Left ventricle myocardium inferior (tissue), 1 donor: ENCODE measurements at regions not wholly inside any gene's neighbourhood (a gene's known extent, or its start where the extent isn't known, plus 50 kb on each side); places are given as distances from the start of the nearest gene placed in this dataset.
"Not testable (repeated sequence)": the region's sequence is repeated elsewhere in the genome, so short reads cannot be mapped to it uniquely, and the experiment has no call there.

Experiments
- DNase-seq: peaks from one replicate; pipeline ENCODE4 v3.0.0-alpha.2; 2020
- H3K27ac ChIP-seq: fragments of 200-600 bp; replicated peaks from 2 replicates; pipeline ENCODE4 v1.8.0; 2021
- H3K27me3 ChIP-seq: fragments of 200-600 bp; 2 replicates; pipeline ENCODE4 v1.8.0; 2021; ENCODE audit warnings: low read depth
- H3K36me3 ChIP-seq: fragments of 200-600 bp; 2 replicates; pipeline ENCODE4 v1.8.0; 2021
- H3K4me1 ChIP-seq: fragments of 200-600 bp; 2 replicates; pipeline ENCODE4 v1.8.0; 2021
- H3K4me3 ChIP-seq: fragments of 200-600 bp; 2 replicates; pipeline ENCODE4 v1.8.0; 2021; ENCODE audit warnings: mild to moderate bottlenecking, moderate library complexity
- H3K9me3 ChIP-seq: fragments of 200-600 bp; replicated peaks from 2 replicates; pipeline ENCODE4 v1.8.0; 2021
- intact Hi-C: fragments of 100-400 bp; cut with micrococcal nuclease; formaldehyde crosslinking; loops from one replicate; pipeline ENCODE4 v1.11.0; 2022
- TF ChIP-seq, protein P1 (sequence below): fragments of 200-600 bp; IDR thresholded peaks from 2 replicates; pipeline ENCODE4 v1.8.0; 2021; ENCODE audit warnings: antibody characterized with exemption, mild to moderate bottlenecking, borderline replicate concordance
- donor health status: DM: no; HTN: yes; CAD: no; lungs with severe emphysema.

DNA sequence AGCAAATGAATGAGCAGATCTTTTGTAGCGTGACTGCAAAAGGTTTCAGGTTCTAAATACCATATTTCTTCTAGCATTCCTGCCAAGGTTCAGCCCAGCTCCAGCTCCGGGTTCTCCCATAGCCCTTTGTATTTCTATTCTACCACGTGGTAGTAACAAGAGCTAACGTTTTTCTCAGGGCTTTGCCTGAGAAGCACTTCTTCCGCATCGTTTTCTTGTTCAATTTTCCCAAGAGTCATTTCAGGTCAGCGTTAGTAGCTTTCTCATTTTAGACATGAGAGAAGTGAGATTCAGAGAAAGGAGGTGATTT is 120.1 kb upstream of the MYCN start:
- Histone ChIP-seq H3K9me3 (no peaks in the 10 kb centered on the region), H3K27ac (no peak overlapping the region), H3K4me3 (no peak overlapping the region), H3K4me1 (no peaks in the 10 kb centered on the region), H3K36me3 (no peaks in the 10 kb centered on the region), H3K27me3 (no peaks in the 10 kb centered on the region)
- intact Hi-C loops, result no loop called here
- TF ChIP-seq, protein P1, sequence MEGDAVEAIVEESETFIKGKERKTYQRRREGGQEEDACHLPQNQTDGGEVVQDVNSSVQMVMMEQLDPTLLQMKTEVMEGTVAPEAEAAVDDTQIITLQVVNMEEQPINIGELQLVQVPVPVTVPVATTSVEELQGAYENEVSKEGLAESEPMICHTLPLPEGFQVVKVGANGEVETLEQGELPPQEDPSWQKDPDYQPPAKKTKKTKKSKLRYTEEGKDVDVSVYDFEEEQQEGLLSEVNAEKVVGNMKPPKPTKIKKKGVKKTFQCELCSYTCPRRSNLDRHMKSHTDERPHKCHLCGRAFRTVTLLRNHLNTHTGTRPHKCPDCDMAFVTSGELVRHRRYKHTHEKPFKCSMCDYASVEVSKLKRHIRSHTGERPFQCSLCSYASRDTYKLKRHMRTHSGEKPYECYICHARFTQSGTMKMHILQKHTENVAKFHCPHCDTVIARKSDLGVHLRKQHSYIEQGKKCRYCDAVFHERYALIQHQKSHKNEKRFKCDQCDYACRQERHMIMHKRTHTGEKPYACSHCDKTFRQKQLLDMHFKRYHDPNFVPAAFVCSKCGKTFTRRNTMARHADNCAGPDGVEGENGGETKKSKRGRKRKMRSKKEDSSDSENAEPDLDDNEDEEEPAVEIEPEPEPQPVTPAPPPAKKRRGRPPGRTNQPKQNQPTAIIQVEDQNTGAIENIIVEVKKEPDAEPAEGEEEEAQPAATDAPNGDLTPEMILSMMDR, result no peak
- DNase-seq, result no peak

DNA sequence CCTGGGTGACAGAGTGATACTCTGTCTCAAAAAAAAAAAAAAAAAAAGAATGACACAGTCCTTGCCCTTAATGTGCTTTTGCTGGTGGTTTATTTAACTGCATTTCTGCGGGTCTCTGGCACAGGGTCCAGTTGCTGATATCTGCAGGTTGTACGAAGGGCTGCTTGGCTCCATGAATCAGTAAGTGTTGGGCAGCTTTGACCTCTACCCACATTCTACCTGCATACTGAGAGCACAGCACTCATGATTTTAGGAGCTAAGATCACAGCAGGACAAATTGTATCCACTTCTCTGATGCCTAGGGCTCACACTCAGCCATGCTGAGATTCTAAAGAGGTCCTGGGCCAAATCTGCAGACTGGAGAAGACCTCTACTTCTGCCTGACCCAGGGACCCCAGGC is 119.4 kb upstream of the MYCN start:
- Histone ChIP-seq H3K9me3 (no peaks in the 10 kb centered on the region), H3K27ac (no peak overlapping the region), H3K4me3 (no peak overlapping the region), H3K27me3 (no peaks in the 10 kb centered on the region), H3K4me1 (no peaks in the 10 kb centered on the region), H3K36me3 (no peaks in the 10 kb centered on the region)
- intact Hi-C loops, result no loop called here
- TF ChIP-seq, protein P1, result no peak
- DNase-seq, result no peak

DNA sequence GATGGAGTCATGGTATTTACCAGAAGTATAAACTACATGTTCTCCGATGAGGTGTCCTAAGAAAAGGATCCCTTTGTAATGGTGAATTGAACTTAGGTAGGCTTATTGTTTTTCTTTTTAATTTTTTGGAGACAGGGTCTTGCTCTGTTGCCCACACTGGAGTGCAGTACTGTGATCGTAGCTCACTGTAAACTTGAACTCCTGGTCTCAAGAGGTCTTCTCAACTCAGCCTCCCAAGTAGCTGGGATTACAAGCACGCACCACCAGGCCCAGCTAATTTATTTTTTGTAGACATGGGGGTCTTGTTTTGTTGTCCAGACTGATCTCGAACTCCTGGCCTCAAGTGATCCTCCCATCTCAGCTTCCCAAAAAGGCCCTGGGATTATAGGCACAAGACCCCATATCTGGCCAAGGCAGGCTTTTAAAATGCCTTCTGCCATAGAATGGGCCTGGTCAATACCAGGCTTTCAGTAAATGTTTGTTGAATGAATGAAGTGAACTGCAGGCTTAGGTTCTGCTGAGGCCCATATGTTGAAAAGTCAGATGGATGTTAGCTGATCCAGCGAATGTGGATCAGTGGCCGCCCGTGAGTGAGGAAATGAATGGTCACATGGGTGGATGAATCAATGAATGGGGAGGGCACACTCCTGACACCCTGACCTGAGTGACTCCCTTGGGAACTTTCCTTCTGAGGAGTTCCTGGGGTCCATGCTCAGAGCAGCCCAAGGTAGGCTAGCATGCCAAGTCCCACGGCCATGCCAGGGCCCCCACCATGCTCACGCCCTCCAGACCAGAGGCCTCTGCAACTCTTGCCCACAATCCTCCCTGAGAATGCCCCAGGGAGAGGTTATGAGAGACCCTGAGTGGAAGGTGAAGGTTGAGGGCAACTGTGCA is 118.0 kb upstream of the MYCN start:
- H3K27ac ChIP-seq, result no peak overlapping the region
- no peaks in the 10 kb centered on the region for H3K36me3 ChIP-seq
- no peaks in the 10 kb centered on the region for H3K27me3 ChIP-seq
- no peak overlapping the region for H3K4me3 ChIP-seq
- H3K9me3 ChIP-seq, result no peaks in the 10 kb centered on the region
- intact Hi-C loops, result no loop called here
- TF ChIP-seq, protein P1, result no peak
- H3K4me1 ChIP-seq, result no peaks in the 10 kb centered on the region
- DNase-seq, result no peak

DNA sequence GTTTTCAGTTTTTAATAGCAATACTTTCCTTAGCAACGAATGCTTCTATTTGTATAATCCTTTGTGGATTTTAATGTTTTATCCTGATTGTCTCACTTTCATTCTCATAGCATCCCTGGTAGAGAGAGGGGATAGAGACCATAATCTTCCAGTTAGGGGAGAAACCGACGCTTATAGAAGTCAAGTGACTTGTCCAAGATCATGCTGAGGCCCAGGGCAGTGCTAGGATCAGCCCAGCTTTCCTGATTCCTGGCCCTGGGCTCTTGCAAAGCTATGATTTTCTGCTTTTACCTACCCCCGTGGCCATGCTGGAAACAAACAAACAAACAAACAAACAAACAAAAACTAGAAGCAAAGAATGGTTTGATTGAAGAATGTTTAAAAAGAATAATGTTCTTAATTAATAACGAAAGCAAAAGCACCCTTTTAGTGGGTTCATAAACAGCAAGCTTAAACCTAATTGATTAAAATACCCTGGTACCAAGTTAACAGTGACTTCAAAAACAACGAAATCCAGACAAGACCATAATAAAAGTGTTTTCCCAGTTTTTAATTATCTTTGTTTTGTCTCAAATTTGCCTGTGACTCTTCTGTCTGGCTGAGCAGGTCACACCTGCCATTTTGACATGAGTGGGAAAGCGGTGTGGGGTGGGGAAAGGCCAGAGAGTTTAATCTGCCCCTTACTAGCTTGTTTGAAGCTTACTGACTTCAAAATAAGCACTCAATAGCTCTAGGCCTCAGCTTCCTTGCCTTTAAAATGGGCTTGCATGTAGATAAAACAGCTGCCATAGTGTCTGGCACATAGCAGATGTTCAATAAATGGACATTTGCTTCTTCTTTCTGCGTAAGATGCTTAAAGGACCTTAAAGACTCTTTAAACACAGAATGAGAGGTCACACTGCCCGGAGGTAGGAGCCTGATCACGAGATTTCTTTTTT is 116.6 kb upstream of the MYCN start:
- TF ChIP-seq, protein P1, result no peak
- intact Hi-C loops, result no loop called here
- DNase-seq, result no peak

DNA sequence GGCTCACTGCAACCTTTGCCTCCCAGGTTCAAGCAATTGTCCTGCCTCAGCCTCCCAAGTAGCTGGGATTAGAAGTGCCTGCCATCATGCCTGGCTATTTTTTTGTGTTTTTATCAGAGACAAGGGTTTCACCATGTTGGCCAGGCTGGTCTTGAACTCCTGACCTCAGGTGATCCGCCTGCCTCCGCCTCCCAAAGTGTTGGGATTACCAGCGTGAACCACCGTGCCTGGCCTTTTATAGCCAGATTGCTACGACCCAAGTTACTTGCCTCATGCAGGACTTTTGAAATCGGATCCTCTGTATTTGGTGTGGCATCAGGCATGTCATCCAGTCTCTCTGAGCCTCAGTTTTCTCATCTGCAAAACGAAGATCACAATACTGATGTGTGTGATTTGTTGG is 115.9 kb upstream of the MYCN start:
- H3K27me3 ChIP-seq, H3K27ac ChIP-seq, H3K4me1 ChIP-seq, H3K36me3 ChIP-seq, H3K9me3 ChIP-seq, H3K4me3 ChIP-seq, DNase-seq, intact Hi-C loops: not testable (repeated sequence)

More for the DNA sequence above, 116.6 kb upstream of the MYCN start:
- Histone ChIP-seq H3K4me1 (no peaks in the 10 kb centered on the region), H3K27ac (no peak overlapping the region), H3K27me3 (no peaks in the 10 kb centered on the region), H3K9me3 (no peaks in the 10 kb centered on the region), H3K36me3 (no peaks in the 10 kb centered on the region), H3K4me3 (no peak overlapping the region)
